GM19043 (cell line): ENCODE measurements at regions not wholly inside any gene's neighbourhood (a gene's known extent, or its start where the extent isn't known, plus 50 kb on each side); places are given as distances from the start of the nearest gene placed in this dataset.
"Not testable (repeated sequence)": the region's sequence is repeated elsewhere in the genome, so short reads cannot be mapped to it uniquely, and the experiment has no call there.

Experiments used
- ATAC-seq: cut with Tn5 transposase; IDR thresholded peaks from one replicate; pipeline ENCODE4 v1.9.1; 2021; ENCODE audit warnings: low read depth; ENCODE audit not compliant: unreplicated experiment

DNA sequence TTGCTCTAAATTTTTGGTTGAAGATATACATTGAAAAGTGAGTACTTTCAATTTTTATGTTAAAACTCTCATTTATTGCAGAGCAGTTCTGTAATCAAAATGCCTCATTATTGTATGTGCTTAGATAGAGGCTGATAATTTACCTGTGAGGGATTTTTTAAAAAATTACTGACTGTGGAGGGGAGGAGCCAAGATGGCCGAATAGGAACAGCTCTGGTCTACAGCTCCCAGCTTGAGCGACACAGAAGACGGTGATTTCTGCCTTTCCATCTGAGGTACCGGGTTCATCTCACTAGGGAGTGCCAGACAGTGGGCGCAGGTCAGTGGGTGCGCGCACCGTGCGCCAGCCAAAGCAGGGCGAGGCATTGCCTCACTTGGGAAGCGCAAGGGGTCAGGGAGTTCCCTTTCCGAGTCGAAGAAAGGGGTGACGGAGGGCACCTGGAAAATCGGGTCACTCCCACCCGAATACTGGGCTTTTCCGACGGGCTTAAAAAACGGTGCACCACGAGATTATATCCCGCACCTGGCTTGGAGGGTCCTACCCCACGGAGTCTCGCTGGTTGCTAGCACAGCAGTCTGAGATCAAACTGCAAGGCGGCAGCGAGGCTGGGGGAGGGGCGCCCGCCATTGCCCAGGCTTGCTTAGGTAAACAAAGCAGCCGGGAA is 89.4 kb downstream of the DDX11 start:
- ATAC-seq, result not testable (repeated sequence)

DNA sequence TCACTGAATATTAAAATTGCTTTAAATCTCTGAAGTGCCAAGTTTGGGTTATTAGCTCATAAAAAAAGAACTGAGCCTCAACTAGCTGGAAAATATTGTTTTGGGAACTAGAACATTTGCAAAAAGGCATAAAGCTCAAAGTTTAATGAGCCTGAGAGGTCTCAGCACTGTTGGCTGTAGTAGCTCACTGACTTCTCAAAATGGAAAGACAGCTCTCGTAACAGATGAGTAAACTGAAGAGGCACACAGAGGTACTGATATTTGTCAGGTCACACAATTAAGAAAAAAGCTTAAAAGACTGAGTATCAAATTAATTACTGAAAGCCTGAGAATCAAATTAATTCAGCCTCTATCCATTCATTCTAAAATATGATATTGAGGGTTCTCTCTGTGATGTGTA is 100.6 kb downstream of the DDX11 start:
- ATAC-seq, result not testable (repeated sequence)

DNA sequence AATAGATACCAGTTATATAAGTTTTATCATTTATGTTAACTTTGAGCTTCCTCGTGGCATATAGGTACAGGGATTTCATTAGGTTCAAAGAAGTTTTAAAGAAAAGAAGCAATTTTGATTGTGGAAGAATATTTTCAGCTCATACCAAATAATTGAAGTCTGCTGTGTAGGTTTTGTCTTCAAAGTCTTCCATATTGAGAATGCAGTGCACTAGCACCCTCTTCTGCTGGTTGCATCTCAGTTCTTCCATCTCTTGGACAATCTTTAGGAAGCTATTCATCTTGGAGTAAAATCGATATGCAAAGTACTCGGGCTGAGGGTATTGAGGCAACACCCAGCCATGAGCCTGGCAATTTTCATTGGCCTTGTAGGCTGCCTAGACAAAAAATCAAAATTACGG is 103.9 kb downstream of the DDX11 start:
- ATAC-seq, result not testable (repeated sequence)

DNA sequence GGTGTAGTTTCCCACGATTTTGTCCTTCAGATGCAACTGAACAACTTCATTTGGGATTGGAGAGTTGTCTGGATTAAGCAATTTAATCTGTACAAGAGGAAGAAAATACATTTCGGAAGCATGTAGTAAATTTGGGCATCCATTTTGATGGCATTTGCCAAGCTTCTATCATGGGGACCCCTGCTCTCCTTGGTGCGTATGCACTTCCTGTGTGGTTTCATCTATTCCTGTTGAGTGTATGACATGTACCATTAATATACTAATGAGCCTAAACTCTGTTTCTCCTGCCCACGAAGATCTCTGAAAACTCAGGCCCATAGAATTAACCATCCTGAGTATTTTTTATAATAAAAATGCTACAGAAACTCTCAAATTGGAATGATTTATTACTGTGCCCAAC is 105.2 kb downstream of the DDX11 start:
- not testable (repeated sequence) for ATAC-seq

DNA sequence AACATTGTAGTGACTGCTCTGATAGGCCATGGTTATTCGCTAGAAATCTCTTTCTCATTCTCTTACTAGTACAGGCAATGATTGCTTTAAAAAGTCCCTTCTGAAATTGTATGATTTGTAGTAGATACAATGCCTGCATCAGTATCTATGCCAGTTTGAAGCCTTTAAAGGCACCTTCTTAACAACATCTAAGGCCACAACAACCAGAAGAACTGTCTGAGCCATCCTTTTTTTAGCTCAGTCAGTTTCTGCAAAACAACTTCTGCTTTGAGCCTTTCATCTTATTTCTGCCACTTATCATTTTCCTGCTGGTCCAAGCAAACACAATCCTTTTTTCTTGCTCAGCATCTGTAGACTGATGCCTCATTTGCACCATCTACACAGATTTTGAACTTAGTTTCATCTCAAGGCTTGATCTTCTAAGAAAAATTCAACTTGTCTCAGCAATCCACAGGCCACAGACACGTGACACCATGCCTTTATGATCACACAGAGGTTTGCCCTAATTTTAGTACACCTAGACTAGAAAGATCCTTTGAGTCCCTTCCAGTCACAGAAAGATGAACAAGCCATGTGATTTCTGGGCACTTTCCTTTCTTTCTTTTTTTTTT is 106.1 kb downstream of the DDX11 start:
- not testable (repeated sequence) for ATAC-seq

DNA sequence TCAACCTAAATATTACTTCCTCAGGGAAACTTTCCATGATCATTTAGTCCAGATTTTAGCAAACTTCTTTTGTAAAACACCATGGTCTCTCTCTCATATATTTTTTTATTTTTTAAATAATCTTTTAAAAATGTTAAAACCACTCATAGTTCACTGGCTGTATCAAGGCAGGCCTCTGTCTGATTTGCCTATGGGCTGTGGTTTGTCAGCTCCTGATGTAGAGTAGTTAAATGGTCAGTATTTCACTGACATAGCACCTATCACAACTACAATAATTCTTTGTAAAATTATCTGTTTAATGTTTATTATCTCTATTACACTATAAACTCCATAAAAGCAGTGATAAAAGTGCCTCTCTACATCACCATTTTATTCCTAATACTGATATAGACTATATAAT is 108.9 kb downstream of the DDX11 start:
- ATAC-seq, result not testable (repeated sequence)

DNA sequence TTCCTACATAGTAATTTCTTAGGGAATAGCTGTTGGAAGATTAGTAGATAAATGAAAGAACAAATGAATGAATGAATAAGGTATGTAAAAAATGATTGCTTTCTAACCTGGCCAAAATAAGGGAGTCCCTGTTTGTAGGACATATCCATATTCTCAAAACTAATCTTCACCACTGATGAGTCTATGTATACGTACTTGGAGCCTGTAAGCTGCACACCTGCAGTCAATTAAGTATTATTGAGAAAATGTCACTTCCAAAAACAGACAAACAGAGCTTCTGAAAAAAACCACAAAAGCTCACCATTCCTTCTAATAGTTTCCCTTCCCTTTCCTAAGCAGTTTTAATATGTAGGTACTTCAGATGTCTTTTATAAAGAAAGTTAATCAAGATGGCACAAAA is 109.4 kb downstream of the DDX11 start:
- ATAC-seq, result not testable (repeated sequence)

DNA sequence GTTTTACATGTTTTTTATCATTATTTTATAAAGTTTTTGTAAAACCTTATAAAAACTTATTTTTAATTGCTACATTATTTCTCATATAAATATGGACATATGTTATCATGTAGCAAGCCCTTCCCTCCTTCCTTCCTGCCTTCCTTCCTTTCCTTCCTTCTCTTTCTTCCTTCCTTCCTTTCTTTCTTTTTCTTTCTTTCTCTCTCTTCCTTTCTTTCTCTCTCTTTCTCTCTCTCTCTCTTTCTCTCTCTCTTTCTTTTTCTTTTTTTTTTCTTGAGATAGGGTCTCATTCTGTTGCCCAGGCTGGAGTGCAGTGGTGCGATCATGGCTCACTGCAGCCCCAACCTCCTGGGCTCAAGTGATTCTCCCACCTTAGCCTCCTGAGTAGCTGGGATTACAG is 110.2 kb downstream of the DDX11 start:
- ATAC-seq, result not testable (repeated sequence)

DNA sequence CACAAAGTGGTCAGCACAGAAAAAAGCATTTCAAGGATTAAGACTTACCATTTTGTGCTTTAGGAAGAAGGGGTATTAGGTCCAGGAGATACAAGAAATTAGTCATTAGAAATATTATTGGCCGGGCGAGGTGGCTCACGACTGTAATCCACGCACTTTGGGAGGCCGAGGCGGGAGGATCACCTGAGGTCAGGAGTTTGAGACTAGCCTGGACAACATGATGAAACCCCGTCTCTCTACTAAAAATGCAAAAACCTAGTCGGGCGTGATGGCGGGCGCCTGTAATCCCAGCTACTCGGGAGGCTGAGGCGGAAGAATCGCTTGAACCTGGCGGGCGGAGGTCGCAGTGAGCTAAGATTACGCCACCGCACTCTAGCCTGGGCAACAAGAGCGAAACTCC is 111.0 kb downstream of the DDX11 start:
- ATAC-seq, result not testable (repeated sequence)

DNA sequence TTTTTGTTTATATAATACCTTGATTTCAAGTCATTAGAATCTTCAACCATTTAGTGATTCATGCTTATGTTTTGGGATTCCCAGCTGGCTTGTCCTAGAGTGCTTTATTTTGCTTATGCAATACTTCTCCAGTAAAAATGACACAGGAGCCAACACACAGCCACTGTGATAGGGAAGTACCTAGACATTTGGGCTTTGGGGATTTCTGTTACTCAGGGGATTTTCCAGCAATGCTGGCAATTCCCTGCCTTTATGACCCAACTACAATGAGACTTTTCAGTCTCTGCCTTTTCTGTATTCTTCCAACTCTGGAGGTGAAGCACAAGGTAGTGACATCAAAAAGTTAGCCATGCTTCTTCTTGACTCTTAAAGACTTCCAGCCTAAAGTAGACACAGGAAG is 119.0 kb downstream of the DDX11 start:
- ATAC-seq, result not testable (repeated sequence)

DNA sequence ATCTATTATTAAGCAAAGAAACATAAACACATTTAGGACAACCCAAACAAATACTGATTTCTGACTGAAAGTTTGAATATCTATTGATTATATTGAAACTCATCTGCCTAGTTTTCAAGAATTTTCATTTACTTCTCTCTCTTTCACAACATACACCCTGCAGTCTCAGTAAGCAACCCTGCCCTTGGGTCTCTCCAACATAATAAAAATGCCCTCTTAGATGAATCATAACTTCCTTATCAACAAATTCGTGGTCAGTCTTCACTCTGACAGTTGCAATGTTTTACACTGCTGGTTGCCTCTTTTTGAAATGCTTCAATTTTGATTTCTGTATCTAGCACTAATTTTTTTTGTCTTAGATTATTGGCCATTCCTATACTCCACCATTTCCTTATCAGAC is 122.0 kb downstream of the DDX11 start:
- not testable (repeated sequence) for ATAC-seq

DNA sequence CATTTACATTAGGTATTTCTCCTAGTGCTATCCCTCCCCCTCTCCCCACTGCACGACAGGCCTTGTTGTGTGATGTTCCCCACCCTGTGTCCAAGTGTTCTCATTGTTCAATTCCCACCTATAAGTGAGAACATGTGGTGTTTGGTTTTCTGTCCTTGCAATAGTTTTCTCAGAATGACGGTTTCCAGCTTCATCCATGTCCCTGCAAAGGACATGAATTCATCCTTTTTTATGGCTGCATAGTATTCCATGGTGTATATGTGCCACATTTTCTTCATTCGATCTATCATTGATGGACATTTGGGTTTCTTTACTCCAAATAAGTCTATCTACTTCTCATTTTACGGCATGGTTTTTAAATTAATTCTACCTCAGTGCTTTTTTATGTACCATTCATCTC is 125.8 kb downstream of the DDX11 start:
- not testable (repeated sequence) for ATAC-seq

DNA sequence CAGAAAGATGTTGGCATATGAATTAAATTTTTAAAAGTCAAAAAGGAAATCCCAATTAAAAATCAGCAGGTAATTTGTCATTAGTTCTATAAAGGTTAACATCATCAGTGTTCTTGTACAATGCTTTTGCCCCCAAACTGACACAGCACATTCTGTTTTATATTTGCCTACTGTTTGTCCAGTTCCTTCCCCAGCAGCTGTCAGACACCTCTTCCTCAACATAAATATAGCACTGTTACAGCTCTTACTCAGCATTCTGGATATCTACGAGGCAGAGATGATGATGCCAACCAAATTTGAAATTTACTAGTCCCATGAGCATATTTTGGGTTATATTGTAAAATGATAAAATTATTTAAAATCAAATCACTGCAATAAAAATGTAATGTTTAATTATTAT is 124.6 kb downstream of the SINHCAF start:
- ATAC-seq, result no peak

DNA sequence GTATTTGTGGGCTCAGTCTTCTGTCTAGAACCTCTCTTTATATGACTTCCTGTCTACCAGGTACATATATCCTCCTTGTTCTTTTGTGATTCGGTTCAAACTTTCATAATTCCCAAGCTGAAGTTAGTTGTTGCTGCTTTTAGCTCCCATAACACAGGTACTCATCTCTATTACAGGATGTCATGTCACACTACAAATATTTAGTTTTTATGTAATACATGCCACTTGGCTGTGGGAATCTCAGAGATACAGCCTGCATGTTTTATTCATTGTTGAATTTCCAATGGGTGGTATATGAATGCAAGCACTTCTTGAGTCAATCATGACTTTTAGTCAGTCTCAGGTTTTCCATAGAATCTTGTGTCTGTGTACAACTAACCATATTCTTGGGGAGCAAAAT is 122.7 kb downstream of the SINHCAF start:
- ATAC-seq, result no peak

DNA sequence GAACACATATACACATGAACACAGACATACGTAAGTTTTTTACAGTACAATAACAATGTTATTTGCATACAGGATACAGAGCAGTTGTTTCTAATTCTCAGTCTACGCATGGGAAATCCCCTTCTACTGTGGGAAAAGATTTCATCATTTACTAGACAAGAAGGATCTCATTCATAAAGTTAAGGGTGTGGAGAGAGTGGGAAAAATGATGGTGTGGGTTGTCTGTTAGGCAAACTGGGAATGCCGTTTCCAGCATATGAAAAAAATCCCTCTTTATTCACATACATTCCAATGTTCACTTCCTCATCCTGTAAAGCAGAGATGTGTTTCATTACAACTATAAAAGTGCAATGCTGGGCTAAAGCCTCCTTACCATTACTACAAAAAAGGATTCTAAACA is 120.9 kb downstream of the SINHCAF start:
- peak; percentile 93 for ATAC-seq

DNA sequence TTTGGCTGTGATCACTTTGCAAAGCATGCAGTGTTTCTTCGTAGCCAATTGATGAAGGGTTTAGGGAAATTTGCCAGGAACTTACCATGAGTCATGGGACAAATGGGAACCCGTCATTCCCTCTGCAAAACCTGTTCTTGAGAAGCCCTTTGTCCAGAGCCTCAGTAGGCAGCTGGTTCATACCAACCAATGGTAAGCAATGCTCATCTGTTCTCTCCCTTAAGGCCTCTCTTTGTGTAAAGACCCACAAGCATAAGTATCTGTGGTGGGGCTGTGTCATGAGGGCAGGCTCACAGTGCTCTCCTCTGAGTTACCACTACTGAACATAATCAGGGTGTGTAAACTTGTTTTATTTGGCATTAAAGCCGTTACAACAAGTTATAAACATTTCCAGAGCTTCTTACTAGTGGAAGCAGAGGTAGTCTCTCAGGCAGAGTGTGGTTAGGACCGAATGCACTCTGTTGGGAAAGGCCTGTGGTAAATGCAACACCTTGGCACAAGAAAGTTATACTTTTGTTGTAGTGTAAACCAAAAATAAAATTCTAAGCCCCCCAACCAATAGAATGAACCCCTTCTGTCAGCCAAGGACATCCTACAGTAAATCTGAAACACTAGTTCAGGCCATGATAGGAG is 119.8 kb downstream of the SINHCAF start:
- no peak for ATAC-seq

DNA sequence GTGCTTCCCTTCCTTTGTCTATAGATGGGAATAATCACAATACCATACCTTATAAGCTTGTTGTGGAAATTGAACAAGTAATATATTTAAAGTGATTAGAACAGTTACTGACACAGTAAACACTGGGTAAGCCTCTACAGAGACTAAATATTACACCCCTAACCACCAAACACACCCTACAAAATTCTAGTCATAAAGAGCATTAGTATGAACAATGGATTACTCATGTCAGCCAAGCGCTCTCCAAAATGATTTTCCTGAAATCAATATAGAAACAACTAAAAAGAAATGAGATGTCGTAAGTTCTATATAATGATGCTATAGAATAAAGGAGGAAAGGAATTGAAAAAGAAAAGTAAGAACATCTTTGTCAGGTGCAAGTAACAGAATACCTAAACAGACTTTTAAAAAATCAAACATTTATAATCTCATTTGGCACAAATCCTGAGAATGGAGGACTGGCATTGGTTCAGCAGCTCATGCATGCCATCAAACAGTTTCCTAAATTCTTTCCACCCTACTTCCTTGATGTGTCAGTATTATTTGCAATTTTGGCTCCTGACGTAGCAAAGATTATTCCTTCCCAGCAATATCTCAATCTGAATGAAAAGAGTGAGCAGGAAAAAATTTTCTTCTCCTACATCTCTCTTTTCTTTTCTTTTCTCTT is 118.0 kb downstream of the SINHCAF start:
- ATAC-seq, result no peak

DNA sequence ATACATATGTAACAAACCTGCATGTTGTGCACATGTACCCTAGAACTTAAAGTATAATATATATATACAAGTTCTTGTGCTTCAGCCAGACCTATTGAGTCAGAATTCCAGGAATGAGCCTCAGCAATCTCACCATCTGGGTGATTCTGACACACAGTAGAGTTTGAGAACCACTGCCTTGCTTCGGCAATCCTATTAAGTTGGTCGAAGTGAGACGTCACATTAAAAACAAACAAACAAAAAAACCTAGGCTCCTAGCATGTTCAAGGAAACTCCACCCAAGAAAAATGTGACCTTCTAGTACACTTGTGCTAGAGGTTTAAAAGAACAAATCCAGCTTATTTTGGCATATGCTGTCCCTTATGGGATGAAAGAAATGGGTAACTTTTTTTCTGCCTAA is 115.8 kb downstream of the SINHCAF start:
- no peak for ATAC-seq

DNA sequence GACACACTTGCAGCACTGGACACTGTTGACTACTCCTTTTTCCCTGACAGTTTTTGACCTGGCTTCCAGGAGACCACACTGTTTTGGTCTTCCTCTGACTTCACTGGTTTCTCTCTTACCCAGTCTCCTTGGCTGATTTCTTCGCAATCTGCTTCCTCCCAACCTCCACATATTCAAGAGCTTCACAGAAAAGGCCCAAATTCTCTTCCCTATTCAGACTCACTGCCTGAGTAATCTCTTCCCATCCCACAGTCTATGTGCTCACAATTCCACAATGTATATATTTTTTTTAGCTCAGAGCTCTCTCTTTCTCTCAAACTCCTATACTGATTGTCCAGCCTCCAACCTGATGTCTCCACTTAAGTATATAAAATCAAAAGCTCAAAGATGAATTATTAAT is 115.4 kb downstream of the SINHCAF start:
- ATAC-seq, result no peak

DNA sequence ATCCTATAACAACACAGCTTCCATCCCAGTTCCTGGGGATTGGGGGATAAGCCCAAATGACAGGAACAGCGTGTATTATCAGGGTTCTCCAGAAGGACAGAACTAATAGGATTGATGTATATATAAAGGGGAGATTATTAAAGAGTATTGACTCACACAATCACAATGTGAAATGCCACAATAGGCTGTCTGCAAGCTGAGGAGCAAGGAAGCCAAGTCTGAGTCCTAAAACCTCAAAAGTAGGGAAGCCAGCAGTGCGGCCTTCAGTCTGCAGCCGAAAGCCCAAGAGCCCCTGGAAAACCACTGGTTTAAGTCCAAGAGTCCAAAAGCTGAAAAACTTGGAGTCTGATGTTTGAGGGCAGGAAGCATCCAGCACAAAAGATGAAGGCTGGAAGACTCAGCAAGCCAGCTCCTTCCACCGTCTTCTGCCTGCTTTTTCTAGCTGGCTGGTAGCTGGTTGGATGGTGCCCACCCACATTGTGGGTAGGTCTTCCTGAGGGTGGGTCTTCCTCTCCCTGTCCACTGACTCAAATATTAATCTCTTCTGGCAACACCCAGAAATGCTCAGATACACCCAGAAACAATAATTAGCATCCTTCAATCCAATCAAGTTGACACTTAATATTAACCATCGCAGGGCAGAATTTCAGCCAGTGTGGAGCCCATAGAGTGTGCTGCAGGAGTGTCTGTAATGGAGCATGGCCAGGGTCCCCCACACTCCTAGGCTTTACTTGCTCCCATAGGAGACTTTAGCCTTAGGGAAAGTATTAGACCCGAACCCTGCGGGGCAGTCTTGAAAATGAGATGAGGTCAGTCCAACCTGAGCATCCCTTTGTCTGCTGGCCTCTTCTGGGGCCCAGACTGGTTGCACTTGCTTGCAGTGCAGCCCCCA is 111.1 kb downstream of the SINHCAF start:
- ATAC-seq, result no peak
